Osteoblast (primary cell): ENCODE measurements at regions not wholly inside any gene's neighbourhood (a gene's known extent, or its start where the extent isn't known, plus 50 kb on each side); places are given as distances from the start of the nearest gene placed in this dataset.
A peak's percentile ranks its signal among the peaks of the same experiment; 100 is the strongest.

ENCODE experiments used
- DNase-seq: peaks from one replicate; pipeline ENCODE4 v3.0.0; 2011; ENCODE audit warnings: low spot score, mixed read lengths; ENCODE audit not compliant: insufficient read length; ENCODE audit errors: missing footprints
- H2AFZ ChIP-seq: 2 replicates; pipeline ENCODE4 v1.6.0; 2011; ENCODE audit warnings: mild to moderate bottlenecking, low read length
- H3K27ac ChIP-seq: 2 replicates; pipeline ENCODE4 v1.5.1; 2011; ENCODE audit warnings: mild to moderate bottlenecking, low read depth, low read length, moderate library complexity
- H3K27me3 ChIP-seq: 2 replicates; pipeline ENCODE4 v1.6.0; 2012; ENCODE audit warnings: mild to moderate bottlenecking, control low read depth, inconsistent platforms, low read length, moderate library complexity; ENCODE audit not compliant: insufficient read depth
- H3K36me3 ChIP-seq: 2 replicates; pipeline ENCODE4 v1.5.1; 2011; ENCODE audit warnings: mild to moderate bottlenecking, low read length, control low read depth, moderate library complexity; ENCODE audit not compliant: insufficient read depth
- H3K4me1 ChIP-seq: 2 replicates; pipeline ENCODE4 v1.5.1; 2011; ENCODE audit warnings: mild to moderate bottlenecking, low read length, control low read depth, moderate library complexity; ENCODE audit not compliant: insufficient read depth
- H3K4me2 ChIP-seq: 2 replicates; pipeline ENCODE4 v1.6.0; 2011; ENCODE audit warnings: mild to moderate bottlenecking, low read length; ENCODE audit not compliant: insufficient read depth
- H3K4me3 ChIP-seq: fragments of 200-600 bp; sonication (generic); 3 replicates; pipeline ENCODE4 v1.5.1; 2012; ENCODE audit warnings: mild to moderate bottlenecking, low read length, inconsistent platforms; ENCODE audit not compliant: insufficient read depth
- H3K79me2 ChIP-seq: 2 replicates; pipeline ENCODE4 v1.6.0; 2012; ENCODE audit warnings: mild to moderate bottlenecking, low read length, control low read depth, inconsistent platforms; ENCODE audit not compliant: insufficient read depth
- H3K9me3 ChIP-seq: 2 replicates; pipeline ENCODE4 v1.5.1; 2011; ENCODE audit warnings: low read depth, low read length, control low read depth
- H4K20me1 ChIP-seq: 2 replicates; pipeline ENCODE4 v1.6.0; 2012; ENCODE audit warnings: mild to moderate bottlenecking, low read length, control low read depth; ENCODE audit not compliant: insufficient read depth
- CTCF ChIP-seq: IDR thresholded peaks from 2 replicates; pipeline ENCODE4 v1.5.1; 2011; ENCODE audit warnings: mild to moderate bottlenecking, low read depth, low read length, moderate library complexity; ENCODE audit errors: extremely low read depth

DNA sequence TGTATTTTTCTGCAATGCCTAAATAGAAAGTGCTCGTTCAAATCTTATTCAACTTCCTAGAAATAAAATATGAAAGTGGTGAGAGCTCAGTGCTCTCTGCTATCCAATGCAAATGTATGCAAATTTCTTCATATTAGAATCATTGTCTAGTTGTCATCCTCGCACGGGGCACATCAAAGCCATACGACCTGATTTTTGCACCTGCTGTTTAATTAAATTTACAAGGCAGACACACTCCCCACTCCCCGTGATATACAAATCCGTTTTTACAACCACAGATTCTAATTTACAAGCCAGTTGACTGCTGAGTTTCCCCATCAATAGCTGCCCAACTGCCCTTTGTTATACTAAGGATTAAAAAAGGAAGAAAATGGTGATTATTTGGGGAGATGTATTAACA is 284.6 kb downstream of the RNF144A start:
- H3K4me2 ChIP-seq = no peak overlapping the region
- no peak overlapping the region for H3K4me3 ChIP-seq
- H3K4me1 ChIP-seq = no peaks in the 10 kb centered on the region
- H3K79me2 ChIP-seq = no peaks in the 10 kb centered on the region
- no peak for DNase-seq
- H3K9me3 ChIP-seq = no peaks in the 10 kb centered on the region
- H4K20me1 ChIP-seq = no peaks in the 10 kb centered on the region
- H3K27me3 ChIP-seq = no peaks in the 10 kb centered on the region
- no peak overlapping the region for H3K27ac ChIP-seq
- no peaks in the 10 kb centered on the region for H3K36me3 ChIP-seq
- no peak for TF ChIP-seq CTCF
- no peak overlapping the region for H2AFZ ChIP-seq

GRCh38 chr2:7203056-7203467 is 285.9 kb downstream of the RNF144A start:
- H3K27me3 ChIP-seq = no peaks in the 10 kb centered on the region
- TF ChIP-seq CTCF = peak; percentile 87
- no peaks in the 10 kb centered on the region for H3K9me3 ChIP-seq
- H3K4me2 ChIP-seq = no peak overlapping the region
- H3K79me2 ChIP-seq = no peaks in the 10 kb centered on the region
- H4K20me1 ChIP-seq = no peaks in the 10 kb centered on the region
- no peaks in the 10 kb centered on the region for H3K36me3 ChIP-seq
- no peaks in the 10 kb centered on the region for H3K4me1 ChIP-seq
- no peak overlapping the region for H3K27ac ChIP-seq
- DNase-seq = no peak
- no peak overlapping the region for H2AFZ ChIP-seq
- no peak overlapping the region for H3K4me3 ChIP-seq

GRCh38 chr2:7205151-7205830 is 288.1 kb downstream of the RNF144A start:
- no peaks in the 10 kb centered on the region for H4K20me1 ChIP-seq
- H3K4me1 ChIP-seq = no peaks in the 10 kb centered on the region
- no peak for TF ChIP-seq CTCF
- DNase-seq = no peak
- no peak overlapping the region for H2AFZ ChIP-seq
- no peaks in the 10 kb centered on the region for H3K9me3 ChIP-seq
- H3K79me2 ChIP-seq = no peaks in the 10 kb centered on the region
- H3K27ac ChIP-seq = no peak overlapping the region
- H3K4me3 ChIP-seq = no peak overlapping the region
- no peak overlapping the region for H3K4me2 ChIP-seq
- no peaks in the 10 kb centered on the region for H3K36me3 ChIP-seq
- no peaks in the 10 kb centered on the region for H3K27me3 ChIP-seq

GRCh38 chr2:7206111-7206810 is 289.0 kb downstream of the RNF144A start:
- DNase-seq = no peak
- H3K27ac ChIP-seq = no peak overlapping the region
- H3K4me2 ChIP-seq = no peak overlapping the region
- no peak for TF ChIP-seq CTCF
- no peaks in the 10 kb centered on the region for H3K4me1 ChIP-seq
- no peaks in the 10 kb centered on the region for H3K9me3 ChIP-seq
- no peaks in the 10 kb centered on the region for H3K79me2 ChIP-seq
- H2AFZ ChIP-seq = no peak overlapping the region
- H3K27me3 ChIP-seq = no peaks in the 10 kb centered on the region
- no peak overlapping the region for H3K4me3 ChIP-seq
- no peaks in the 10 kb centered on the region for H4K20me1 ChIP-seq
- H3K36me3 ChIP-seq = no peaks in the 10 kb centered on the region
